Smooth muscle cell of the brain vasculature (primary cell): ENCODE measurements at regions not wholly inside any gene's neighbourhood (a gene's known extent, or its start where the extent isn't known, plus 50 kb on each side); places are given as distances from the start of the nearest gene placed in this dataset.

Experiments
- DNase-seq: peaks from one replicate; pipeline ENCODE4 v3.0.0-alpha.2; 2012; ENCODE audit warnings: low read depth, low spot score

- no peak for DNase-seq
These were observed 298.3 kb upstream of the ZMIZ1 start for GRCh38 chr10:78770167-78771090.

- no peak for DNase-seq
These were observed 297.5 kb upstream of the ZMIZ1 start for GRCh38 chr10:78771260-78771659.

- DNase-seq, result no peak
These were observed 296.8 kb upstream of the ZMIZ1 start for GRCh38 chr10:78771808-78772455.

GRCh38 chr10:78772486-78772885, 296.3 kb upstream of the ZMIZ1 start:
- DNase-seq, result no peak

- no peak for DNase-seq
These were observed 295.7 kb upstream of the ZMIZ1 start for GRCh38 chr10:78772986-78773530.

- DNase-seq, result no peak
These were observed 294.2 kb upstream of the ZMIZ1 start for GRCh38 chr10:78774614-78774998.

GRCh38 chr10:78774999-78775711, 293.6 kb upstream of the ZMIZ1 start:
- peak; percentile 91 for DNase-seq

GRCh38 chr10:78775891-78776290, 292.9 kb upstream of the ZMIZ1 start:
- no peak for DNase-seq

- no peak for DNase-seq
These were observed 292.0 kb upstream of the ZMIZ1 start for GRCh38 chr10:78776756-78777155.

GRCh38 chr10:78777466-78777865, 291.3 kb upstream of the ZMIZ1 start:
- DNase-seq, result no peak

GRCh38 chr10:78777867-78778266, 290.9 kb upstream of the ZMIZ1 start:
- no peak for DNase-seq

GRCh38 chr10:78778444-78779338, 290.1 kb upstream of the ZMIZ1 start:
- DNase-seq, result no peak

- DNase-seq, result no peak
These were observed 289.3 kb upstream of the ZMIZ1 start for GRCh38 chr10:78779339-78779955.

GRCh38 chr10:78780551-78780961, 288.2 kb upstream of the ZMIZ1 start:
- DNase-seq, result no peak

- no peak for DNase-seq
These were observed 287.4 kb upstream of the ZMIZ1 start for GRCh38 chr10:78781251-78781913.

- DNase-seq, result no peak
These were observed 286.8 kb upstream of the ZMIZ1 start for GRCh38 chr10:78781991-78782390.

- no peak for DNase-seq
These were observed 286.3 kb upstream of the ZMIZ1 start for GRCh38 chr10:78782441-78782840.

GRCh38 chr10:78783753-78784152, 285.0 kb upstream of the ZMIZ1 start:
- DNase-seq, result no peak

GRCh38 chr10:78784546-78784945, 284.2 kb upstream of the ZMIZ1 start:
- DNase-seq, result no peak

GRCh38 chr10:78785066-78785465, 283.7 kb upstream of the ZMIZ1 start:
- no peak for DNase-seq
